ENCODE measurements at regions not wholly inside any gene's neighbourhood (a gene's known extent, or its start where the extent isn't known, plus 50 kb on each side); places are given as distances from the start of the nearest gene placed in this dataset.

DNA sequence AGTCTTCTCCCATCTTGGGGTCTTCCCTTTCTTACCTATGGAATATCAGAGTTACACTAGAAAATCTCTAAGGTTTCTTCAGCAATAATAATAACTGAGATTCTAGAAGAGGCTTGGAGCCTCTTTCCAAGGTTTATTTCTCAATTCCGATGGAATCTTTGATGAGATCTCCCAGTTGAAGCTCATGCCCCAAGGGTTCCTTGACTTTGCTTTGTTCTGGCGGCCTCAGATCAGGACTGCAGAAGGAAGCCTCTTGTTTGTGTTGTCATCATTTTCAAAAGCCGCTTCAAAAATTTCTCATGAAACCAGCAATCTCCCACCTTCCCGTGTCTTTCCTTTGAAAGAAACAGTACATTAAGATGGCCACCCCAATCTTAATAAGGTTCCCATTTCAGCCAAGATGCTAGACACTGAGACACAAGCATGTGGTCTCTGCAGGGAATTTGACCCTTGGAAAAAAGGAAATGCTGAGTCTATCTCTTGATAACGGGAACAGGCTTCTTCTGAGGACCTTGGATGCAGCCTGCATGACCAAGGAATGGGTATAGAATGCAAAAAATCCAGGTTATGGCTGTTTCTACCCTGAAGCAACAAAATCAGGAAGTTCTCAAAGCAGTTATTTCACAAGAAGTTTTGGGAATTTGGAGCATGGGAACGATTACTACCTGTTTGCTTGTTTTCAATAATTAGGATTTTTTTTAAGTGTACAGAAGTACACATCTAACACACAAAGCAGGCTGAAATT lies 141.6 kb downstream of the CD24 start:
- Histone ChIP-seq H2AK5ac (ENCODE audit: low read length) (no peak overlapping the region), H3K27me3 (ENCODE audit: insufficient read depth, low read length) (no peaks in the 10 kb centered on the region), H2BK5ac (ENCODE audit: low read depth, low read length, poor library complexity) (no peak overlapping the region), H3K4me1 (ENCODE audit: control insufficient read depth in 1 of 2, insufficient read depth in 2 of 2, low read length in 2 of 2) (peaks cover 0 to 5% of the 10 kb centered on the region in 2 experiments), H4K91ac (ENCODE audit: low read depth, low read length) (no peak overlapping the region), H3K18ac (ENCODE audit: low read length) (no peak overlapping the region), H3K79me1 (ENCODE audit: low read length) (no peaks in the 10 kb centered on the region), H3K14ac (ENCODE audit: low read length) (no peak overlapping the region), H2BK120ac (ENCODE audit: insufficient read depth, low read length, poor library complexity) (no peak overlapping the region), H3K4me3 (ENCODE audit: low read depth, low read length) (no peak overlapping the region), H4K8ac (ENCODE audit: low read depth, low read length) (no peak overlapping the region), H3K9me3 (ENCODE audit: insufficient read depth, low read depth, low read length) (no peaks in the 10 kb centered on the region), H3K23ac (ENCODE audit: low read length) (no peak overlapping the region), H3K4me2 (ENCODE audit: low read length) (no peak overlapping the region), H3K9ac (ENCODE audit: low read length) (no peak overlapping the region), H4K12ac (ENCODE audit: low read depth, low read length) (no peak overlapping the region), H3K79me2 (ENCODE audit: control insufficient read depth, insufficient read depth, low read length, poor library complexity) (no peaks in the 10 kb centered on the region), H3K27ac (ENCODE audit: low read depth, low read length) (peak overlapping the region; percentile 22), H3K4ac (ENCODE audit: low read depth, low read length) (no peak overlapping the region), H2AFZ (ENCODE audit: insufficient read depth, low read length, poor library complexity) (no peak overlapping the region), H3K36me3 (ENCODE audit: control insufficient read depth in 1 of 2, insufficient read depth in 2 of 2, low read length in 2 of 2) (no peaks in the 10 kb centered on the region), H2BK12ac (ENCODE audit: low read length) (no peak overlapping the region)
- no CpG with 5 or more reads among the region's 6 CpGs for WGBS (ENCODE audit: extremely low coverage, insufficient coverage, insufficient read length)
- peak; percentile 79 to 95 for DNase-seq

DNA sequence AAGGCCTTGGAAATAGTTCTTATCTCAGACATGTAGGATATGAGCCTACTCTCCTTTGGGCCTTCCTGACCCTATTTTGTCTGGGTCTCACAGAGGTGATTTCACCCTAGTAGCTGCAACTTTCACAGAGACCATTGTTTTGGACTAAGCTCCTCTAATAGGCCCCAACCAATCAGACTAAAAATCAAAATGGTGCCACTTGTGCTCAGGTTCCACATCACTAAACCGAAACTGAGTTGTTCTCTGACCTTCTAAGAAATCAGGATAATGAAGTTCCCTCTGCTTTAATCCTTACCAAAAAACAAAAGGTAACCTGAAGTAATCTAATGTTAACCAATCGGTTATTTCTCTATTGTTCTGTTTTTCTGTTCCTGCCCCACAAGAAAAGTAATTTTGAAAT lies 143.6 kb downstream of the CD24 start:
- Histone ChIP-seq H3K4me2 (ENCODE audit: low read length) (no peak overlapping the region), H2AFZ (ENCODE audit: insufficient read depth, low read length, poor library complexity) (no peak overlapping the region), H3K14ac (ENCODE audit: low read length) (no peak overlapping the region), H3K36me3 (ENCODE audit: control insufficient read depth in 1 of 2, insufficient read depth in 2 of 2, low read length in 2 of 2) (no peaks in the 10 kb centered on the region), H3K23ac (ENCODE audit: low read length) (no peak overlapping the region), H3K4me3 (ENCODE audit: low read depth, low read length) (no peak overlapping the region), H4K8ac (ENCODE audit: low read depth, low read length) (no peak overlapping the region), H4K91ac (ENCODE audit: low read depth, low read length) (no peak overlapping the region), H2BK12ac (ENCODE audit: low read length) (no peak overlapping the region), H2BK120ac (ENCODE audit: insufficient read depth, low read length, poor library complexity) (no peak overlapping the region), H4K12ac (ENCODE audit: low read depth, low read length) (no peak overlapping the region), H3K4ac (ENCODE audit: low read depth, low read length) (no peak overlapping the region), H3K79me2 (ENCODE audit: control insufficient read depth, insufficient read depth, low read length, poor library complexity) (no peaks in the 10 kb centered on the region), H2AK5ac (ENCODE audit: low read length) (no peak overlapping the region), H3K79me1 (ENCODE audit: low read length) (no peaks in the 10 kb centered on the region), H3K18ac (ENCODE audit: low read length) (no peak overlapping the region), H3K9ac (ENCODE audit: low read length) (no peak overlapping the region), H3K27ac (ENCODE audit: low read depth, low read length) (no peak overlapping the region), H2BK5ac (ENCODE audit: low read depth, low read length, poor library complexity) (no peak overlapping the region), H3K9me3 (ENCODE audit: insufficient read depth, low read depth, low read length) (no peaks in the 10 kb centered on the region), H3K4me1 (ENCODE audit: control insufficient read depth in 1 of 2, insufficient read depth in 2 of 2, low read length in 2 of 2) (peaks cover 0 to 5% of the 10 kb centered on the region in 2 experiments), H3K27me3 (ENCODE audit: insufficient read depth, low read length) (no peaks in the 10 kb centered on the region)
- no CpG with 5 or more reads among the region's 2 CpGs for WGBS (ENCODE audit: extremely low coverage, insufficient coverage, insufficient read length)
- DNase-seq, result no peak

DNA sequence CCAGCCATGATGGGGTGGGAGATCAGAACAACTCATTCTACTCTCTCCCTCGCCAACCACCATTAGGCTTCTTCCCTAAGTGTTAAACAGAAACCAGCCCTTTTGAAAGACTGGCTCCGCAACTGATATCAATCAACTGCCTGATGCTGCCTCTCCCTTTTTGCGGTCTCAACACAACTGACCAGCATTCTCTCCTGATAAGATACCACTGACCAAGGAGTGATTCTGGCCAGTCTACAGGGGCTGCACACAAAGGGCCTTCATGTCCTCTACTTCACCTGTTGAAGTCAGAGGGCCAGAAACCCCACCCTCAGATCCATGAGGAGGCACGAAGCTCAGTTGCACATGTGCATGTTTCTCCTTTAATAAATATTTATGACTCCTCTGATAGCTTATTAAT lies 145.1 kb downstream of the CD24 start:
- H2AFZ ChIP-seq (ENCODE audit: insufficient read depth, low read length, poor library complexity), result no peak overlapping the region
- no CpG with 5 or more reads among the region's 4 CpGs for WGBS (ENCODE audit: extremely low coverage, insufficient coverage, insufficient read length)
- H3K4me3 ChIP-seq (ENCODE audit: low read depth, low read length), result no peak overlapping the region
- no peak overlapping the region for H2BK5ac ChIP-seq (ENCODE audit: low read depth, low read length, poor library complexity)
- no peak overlapping the region for H2AK5ac ChIP-seq (ENCODE audit: low read length)
- no peak overlapping the region for H4K91ac ChIP-seq (ENCODE audit: low read depth, low read length)
- peaks cover 5% of the 10 kb centered on the region for H3K79me1 ChIP-seq (ENCODE audit: low read length)
- H4K12ac ChIP-seq (ENCODE audit: low read depth, low read length), result no peak overlapping the region
- H3K23ac ChIP-seq (ENCODE audit: low read length), result no peak overlapping the region
- peaks cover 0 to 8% of the 10 kb centered on the region in 2 experiments for H3K4me1 ChIP-seq (ENCODE audit: control insufficient read depth in 1 of 2, insufficient read depth in 2 of 2, low read length in 2 of 2)
- no peak overlapping the region for H4K8ac ChIP-seq (ENCODE audit: low read depth, low read length)
- H3K14ac ChIP-seq (ENCODE audit: low read length), result no peak overlapping the region
- H3K9ac ChIP-seq (ENCODE audit: low read length), result no peak overlapping the region
- no peaks in the 10 kb centered on the region for H3K27me3 ChIP-seq (ENCODE audit: insufficient read depth, low read length)
- H3K4ac ChIP-seq (ENCODE audit: low read depth, low read length), result no peak overlapping the region
- no peak overlapping the region for H3K27ac ChIP-seq (ENCODE audit: low read depth, low read length)
- no peak overlapping the region for H3K4me2 ChIP-seq (ENCODE audit: low read length)
- no peaks in the 10 kb centered on the region for H3K79me2 ChIP-seq (ENCODE audit: control insufficient read depth, insufficient read depth, low read length, poor library complexity)
- no peak overlapping the region for H2BK120ac ChIP-seq (ENCODE audit: insufficient read depth, low read length, poor library complexity)
- DNase-seq, result peak in 1 of 2 donors; percentile 36
- no peak overlapping the region for H2BK12ac ChIP-seq (ENCODE audit: low read length)
- H3K18ac ChIP-seq (ENCODE audit: low read length), result no peak overlapping the region
- H3K9me3 ChIP-seq (ENCODE audit: insufficient read depth, low read depth, low read length), result no peaks in the 10 kb centered on the region
- H3K36me3 ChIP-seq (ENCODE audit: control insufficient read depth in 1 of 2, insufficient read depth in 2 of 2, low read length in 2 of 2), result no peaks in the 10 kb centered on the region

DNA sequence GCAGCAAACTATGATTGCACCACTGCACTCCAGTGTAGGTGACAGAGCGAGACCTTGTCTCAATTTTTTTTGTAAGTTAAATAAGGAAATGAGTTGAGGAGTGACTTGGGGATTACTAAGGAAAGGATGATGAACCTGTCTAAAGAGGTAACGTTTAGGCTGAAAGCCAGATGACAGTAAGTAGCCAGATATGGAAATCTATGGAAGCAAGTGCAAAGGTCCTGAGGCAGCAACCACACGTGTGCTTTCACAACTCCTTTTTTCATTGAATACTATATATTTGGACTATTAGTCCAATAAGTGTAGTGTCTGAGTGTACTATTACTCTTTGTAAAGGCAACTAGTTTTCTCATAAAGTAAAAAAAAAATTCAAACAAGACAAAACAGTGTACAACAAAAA lies 147.4 kb downstream of the CD24 start:
- Histone ChIP-seq H3K9me3 (ENCODE audit: insufficient read depth, low read depth, low read length) (no peaks in the 10 kb centered on the region), H2BK5ac (ENCODE audit: low read depth, low read length, poor library complexity) (no peak overlapping the region), H3K18ac (ENCODE audit: low read length) (no peak overlapping the region), H3K4ac (ENCODE audit: low read depth, low read length) (no peak overlapping the region), H2BK12ac (ENCODE audit: low read length) (no peak overlapping the region), H3K27ac (ENCODE audit: low read depth, low read length) (no peak overlapping the region), H3K4me2 (ENCODE audit: low read length) (no peak overlapping the region), H4K8ac (ENCODE audit: low read depth, low read length) (no peak overlapping the region), H2AFZ (ENCODE audit: insufficient read depth, low read length, poor library complexity) (no peak overlapping the region), H3K79me1 (ENCODE audit: low read length) (peaks cover 14% of the 10 kb centered on the region), H3K27me3 (ENCODE audit: insufficient read depth, low read length) (no peaks in the 10 kb centered on the region), H2BK120ac (ENCODE audit: insufficient read depth, low read length, poor library complexity) (no peak overlapping the region), H3K4me3 (ENCODE audit: low read depth, low read length) (no peak overlapping the region), H3K4me1 (ENCODE audit: control insufficient read depth in 1 of 2, insufficient read depth in 2 of 2, low read length in 2 of 2) (peaks cover 8 to 17% of the 10 kb centered on the region in 2 experiments), H4K91ac (ENCODE audit: low read depth, low read length) (no peak overlapping the region), H4K12ac (ENCODE audit: low read depth, low read length) (no peak overlapping the region), H3K14ac (ENCODE audit: low read length) (no peak overlapping the region), H3K9ac (ENCODE audit: low read length) (no peak overlapping the region), H2AK5ac (ENCODE audit: low read length) (no peak overlapping the region), H3K79me2 (ENCODE audit: control insufficient read depth, insufficient read depth, low read length, poor library complexity) (no peaks in the 10 kb centered on the region), H3K23ac (ENCODE audit: low read length) (no peak overlapping the region), H3K36me3 (ENCODE audit: control insufficient read depth in 1 of 2, insufficient read depth in 2 of 2, low read length in 2 of 2) (no peaks in the 10 kb centered on the region)
- WGBS (ENCODE audit: extremely low coverage, insufficient coverage, insufficient read length), result no CpG with 5 or more reads among the region's 3 CpGs
- no peak for DNase-seq
